ENCODE measurements at regions not wholly inside any gene's neighbourhood (a gene's known extent, or its start where the extent isn't known, plus 50 kb on each side); places are given as distances from the start of the nearest gene placed in this dataset.

GRCh38 chr3:106007512-106007911, 138.7 kb upstream of the CBLB start:
- TF ChIP-seq CTCF (IDR thresholded peaks at IDR 0.05; ENCODE audit: low read depth, low read length), result no peak
- in situ Hi-C loops (cut with HindIII; ENCODE audit: low sequenced_read_pairs), result no loop called here
- no peak for DNase-seq (ENCODE audit: low read depth, low spot score)

GRCh38 chr3:106008766-106009165, 140.0 kb upstream of the CBLB start:
- in situ Hi-C loops (cut with HindIII; ENCODE audit: low sequenced_read_pairs), result no loop called here
- no peak for DNase-seq (ENCODE audit: low read depth, low spot score)
- H3K4me3 ChIP-seq (ENCODE audit: low read depth, low read length), result no peak overlapping the region
- no peak for TF ChIP-seq CTCF (IDR thresholded peaks at IDR 0.05; ENCODE audit: low read depth, low read length)

More at GRCh38 chr3:106007512-106007911, 138.7 kb upstream of the CBLB start:
- H3K4me3 ChIP-seq (ENCODE audit: low read depth, low read length), result no peak overlapping the region

GRCh38 chr3:106010829-106011228, 142.0 kb upstream of the CBLB start:
- in situ Hi-C loops (cut with HindIII; ENCODE audit: low sequenced_read_pairs), result no loop called here
- no peak for TF ChIP-seq CTCF (IDR thresholded peaks at IDR 0.05; ENCODE audit: low read depth, low read length)
- DNase-seq (ENCODE audit: low read depth, low spot score), result no peak
- no peak overlapping the region for H3K4me3 ChIP-seq (ENCODE audit: low read depth, low read length)

GRCh38 chr3:106013971-106014370, 145.2 kb upstream of the CBLB start:
- DNase-seq (ENCODE audit: low read depth, low spot score), result peak; percentile 76
- in situ Hi-C loops (cut with HindIII; ENCODE audit: low sequenced_read_pairs), result no loop called here
- no peak for TF ChIP-seq CTCF (IDR thresholded peaks at IDR 0.05; ENCODE audit: low read depth, low read length)
- H3K4me3 ChIP-seq (ENCODE audit: low read depth, low read length), result no peak overlapping the region

- TF ChIP-seq CTCF (IDR thresholded peaks at IDR 0.05; ENCODE audit: low read depth, low read length), result no peak
- no peak overlapping the region for H3K4me3 ChIP-seq (ENCODE audit: low read depth, low read length)
- in situ Hi-C loops (cut with HindIII; ENCODE audit: low sequenced_read_pairs), result no loop called here
- DNase-seq (ENCODE audit: low read depth, low spot score), result no peak
Observed at GRCh38 chr3:106014518-106014917, 145.7 kb upstream of the CBLB start.

GRCh38 chr3:106014971-106015370, 146.2 kb upstream of the CBLB start:
- no peak overlapping the region for H3K4me3 ChIP-seq (ENCODE audit: low read depth, low read length)
- TF ChIP-seq CTCF (IDR thresholded peaks at IDR 0.05; ENCODE audit: low read depth, low read length), result no peak
- in situ Hi-C loops (cut with HindIII; ENCODE audit: low sequenced_read_pairs), result no loop called here
- DNase-seq (ENCODE audit: low read depth, low spot score), result no peak

- DNase-seq (ENCODE audit: low read depth, low spot score), result no peak
- no peak overlapping the region for H3K4me3 ChIP-seq (ENCODE audit: low read depth, low read length)
- TF ChIP-seq CTCF (IDR thresholded peaks at IDR 0.05; ENCODE audit: low read depth, low read length), result no peak
- in situ Hi-C loops (cut with HindIII; ENCODE audit: low sequenced_read_pairs), result no loop called here
Observed at GRCh38 chr3:106018102-106018501, 149.3 kb upstream of the CBLB start.
